ENCODE measurements at regions not wholly inside any gene's neighbourhood (a gene's known extent, or its start where the extent isn't known, plus 50 kb on each side); places are given as distances from the start of the nearest gene placed in this dataset.

- no peak for TF ChIP-seq POLR2A (IDR thresholded peaks at IDR 0.05)
- TF ChIP-seq CTCF (IDR thresholded peaks at IDR 0.05) = no peak
- TF ChIP-seq EP300 (IDR thresholded peaks at IDR 0.05) = no peak
- no peak for TF ChIP-seq POLR2AphosphoS5 (IDR thresholded peaks at IDR 0.05)
Measured at GRCh38 chr11:44494785-44495184, 70.7 kb upstream of the CD82 start.

Data from stomach (tissue), 4 donors.